ENCODE measurements at regions not wholly inside any gene's neighbourhood (a gene's known extent, or its start where the extent isn't known, plus 50 kb on each side); places are given as distances from the start of the nearest gene placed in this dataset.

DNA sequence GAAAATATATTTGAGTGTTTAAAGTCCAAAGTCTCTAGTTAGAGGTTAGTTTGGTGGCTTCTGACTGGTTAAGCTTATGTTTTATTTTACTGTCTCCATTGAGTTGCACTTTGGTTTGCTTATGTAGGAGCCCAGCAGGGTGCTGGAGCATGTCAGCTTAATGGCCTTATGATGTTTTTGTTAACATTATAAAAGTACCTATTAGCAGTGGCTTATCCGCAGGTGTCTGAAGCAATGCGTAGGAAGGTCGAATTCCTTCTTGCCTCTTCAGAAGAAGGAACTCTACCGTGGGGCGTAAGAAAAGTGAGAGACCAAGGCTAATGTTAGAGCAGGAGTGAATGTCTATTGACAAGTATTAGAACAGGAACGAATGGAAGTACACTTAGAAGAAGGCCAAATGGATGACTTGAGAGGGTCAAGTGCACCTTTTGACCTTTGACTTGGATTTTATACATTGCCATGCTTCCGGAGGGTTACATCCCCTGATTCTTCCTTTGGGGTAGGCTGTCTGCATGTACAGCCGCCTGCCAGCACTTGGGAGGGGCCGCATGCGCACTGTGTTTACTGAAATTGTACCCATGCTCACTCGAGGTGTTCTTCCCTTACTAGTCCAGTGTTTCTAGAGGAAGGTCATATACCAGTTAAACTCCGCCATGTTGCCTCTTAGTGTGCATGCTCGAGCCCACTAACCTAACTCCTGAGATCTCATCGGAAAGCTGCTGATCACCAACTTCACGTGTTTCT lies 793.9 kb upstream of the PCDH9 start:
- Mint-ChIP-seq H3K4me3 (no peak overlapping the region), H3K36me3 (no peaks in the 10 kb centered on the region)

GRCh38 chr13:68019901-68020300 lies 789.8 kb upstream of the PCDH9 start:
- Mint-ChIP-seq H3K4me1 (no peaks in the 10 kb centered on the region), H3K36me3 (no peaks in the 10 kb centered on the region)
- DNase-seq (ENCODE audit: low spot score in 2 of 2), result no peak

More for the DNA sequence above, 793.9 kb upstream of the PCDH9 start:
- ATAC-seq (no peak), DNase-seq (ENCODE audit: low spot score in 2 of 2) (no peak)
- Mint-ChIP-seq H3K9me3 (peaks cover 19% of the 10 kb centered on the region), H3K27ac (no peak overlapping the region), H3K4me1 (no peaks in the 10 kb centered on the region)

GRCh38 chr13:68009546-68009945 lies 779.4 kb upstream of the PCDH9 start:
- peaks cover 13% of the 10 kb centered on the region for H3K9me3 Mint-ChIP-seq
- no peak for ATAC-seq
- H3K36me3 Mint-ChIP-seq, result no peaks in the 10 kb centered on the region
- no peak for DNase-seq (ENCODE audit: low spot score in 2 of 2)
- no peak overlapping the region for H3K4me3 Mint-ChIP-seq
- H3K27ac Mint-ChIP-seq, result no peak overlapping the region
- H3K4me1 Mint-ChIP-seq, result no peaks in the 10 kb centered on the region

More at GRCh38 chr13:68019901-68020300, 789.8 kb upstream of the PCDH9 start:
- H3K9me3 Mint-ChIP-seq, result peaks cover 20% of the 10 kb centered on the region
- H3K27ac Mint-ChIP-seq, result no peak overlapping the region
- no peak overlapping the region for H3K4me3 Mint-ChIP-seq
- no peak for ATAC-seq

DNA sequence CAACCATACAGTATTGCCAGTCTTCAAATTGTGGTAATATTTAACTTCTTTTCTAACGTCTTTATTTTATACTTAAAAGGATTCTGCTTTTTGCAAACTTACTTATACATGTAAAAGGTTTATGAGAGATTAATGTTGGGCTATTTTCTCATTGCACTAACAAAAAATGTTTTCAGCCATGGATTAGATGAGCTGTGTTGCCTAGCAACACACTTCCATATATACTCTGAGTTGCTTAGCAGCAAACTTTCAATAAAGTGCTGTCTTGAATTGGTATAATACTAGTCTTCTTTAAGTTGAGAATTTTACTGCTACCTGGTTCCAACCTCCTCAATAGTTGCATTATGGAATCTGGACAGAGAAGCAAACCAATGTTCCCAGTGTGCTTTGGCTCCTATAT lies 777.4 kb upstream of the PCDH9 start:
- Mint-ChIP-seq H3K4me3 (no peak overlapping the region), H3K27ac (no peak overlapping the region), H3K36me3 (no peaks in the 10 kb centered on the region), H3K9me3 (peaks cover 22% of the 10 kb centered on the region), H3K4me1 (no peaks in the 10 kb centered on the region)
- DNase-seq (ENCODE audit: low spot score in 2 of 2) (no peak), ATAC-seq (no peak)

- no peak overlapping the region for H3K4me3 Mint-ChIP-seq
- no peaks in the 10 kb centered on the region for H3K4me1 Mint-ChIP-seq
- DNase-seq (ENCODE audit: low spot score in 2 of 2) (no peak), ATAC-seq (no peak)
- no peak overlapping the region for H3K27ac Mint-ChIP-seq
- peaks cover 16% of the 10 kb centered on the region for H3K9me3 Mint-ChIP-seq
- no peaks in the 10 kb centered on the region for H3K36me3 Mint-ChIP-seq
Observed at GRCh38 chr13:67996101-67996500, 766.0 kb upstream of the PCDH9 start.

DNA sequence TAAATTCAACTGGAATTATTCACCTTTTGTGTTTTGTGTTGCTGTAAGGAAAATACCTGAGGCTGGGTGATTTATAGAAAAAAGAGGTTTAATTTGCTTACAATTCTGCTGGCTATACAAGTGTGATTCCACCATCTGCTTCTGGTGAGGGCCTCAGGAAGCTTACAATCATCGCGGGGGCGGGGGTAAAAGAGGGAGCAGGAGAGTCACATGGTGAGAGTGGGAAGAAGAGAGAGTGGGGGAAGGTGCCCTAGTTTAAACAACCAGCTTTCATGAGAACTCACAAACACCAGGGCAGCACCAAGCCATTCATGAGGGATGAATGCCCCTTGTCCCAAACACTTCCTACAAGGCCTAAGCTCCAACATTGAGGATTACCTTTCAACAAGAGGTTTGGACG lies 760.7 kb upstream of the PCDH9 start:
- Mint-ChIP-seq H3K27ac (no peak overlapping the region), H3K4me1 (no peaks in the 10 kb centered on the region), H3K36me3 (no peaks in the 10 kb centered on the region), H3K4me3 (no peak overlapping the region), H3K9me3 (peaks cover 16% of the 10 kb centered on the region)
- DNase-seq (ENCODE audit: low spot score in 2 of 2), result no peak
- ATAC-seq, result no peak

- no peak for DNase-seq (ENCODE audit: low spot score in 2 of 2)
- no peak for ATAC-seq
- no peaks in the 10 kb centered on the region for H3K36me3 Mint-ChIP-seq
- no peaks in the 10 kb centered on the region for H3K4me1 Mint-ChIP-seq
- no peak overlapping the region for H3K4me3 Mint-ChIP-seq
- peaks cover 19% of the 10 kb centered on the region for H3K9me3 Mint-ChIP-seq
- H3K27ac Mint-ChIP-seq, result no peak overlapping the region
Observed at GRCh38 chr13:67986234-67986633, 756.1 kb upstream of the PCDH9 start.

- H3K4me1 Mint-ChIP-seq, result no peaks in the 10 kb centered on the region
- DNase-seq (ENCODE audit: low spot score in 2 of 2) (no peak), ATAC-seq (no peak)
- peaks cover 15% of the 10 kb centered on the region for H3K9me3 Mint-ChIP-seq
- no peaks in the 10 kb centered on the region for H3K36me3 Mint-ChIP-seq
- H3K27ac Mint-ChIP-seq, result no peak overlapping the region
- no peak overlapping the region for H3K4me3 Mint-ChIP-seq
Observed at GRCh38 chr13:67977066-67977465, 746.9 kb upstream of the PCDH9 start.

DNA sequence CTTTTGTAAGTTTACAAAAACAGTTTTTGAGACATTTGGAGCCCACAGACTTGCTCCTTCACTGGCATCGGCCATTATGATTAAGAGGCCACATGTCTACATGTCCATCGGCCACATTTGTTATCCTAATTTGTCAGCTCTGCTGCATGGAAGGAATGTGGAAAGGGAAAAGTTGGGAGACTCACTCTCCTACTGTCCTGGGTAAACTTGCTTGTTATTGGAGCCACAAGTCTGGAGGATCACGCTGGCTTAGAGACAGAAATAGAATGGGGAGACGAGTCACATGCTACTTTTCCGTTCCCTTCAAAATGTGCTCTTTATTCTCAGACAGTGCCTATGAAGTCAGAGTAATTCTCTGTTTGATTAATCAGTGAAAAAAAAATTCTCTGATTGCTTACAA lies 741.2 kb upstream of the PCDH9 start:
- H3K9me3 Mint-ChIP-seq, result peaks cover 9% of the 10 kb centered on the region
- H3K4me1 Mint-ChIP-seq, result no peaks in the 10 kb centered on the region
- DNase-seq (ENCODE audit: low spot score in 2 of 2), result no peak
- no peak overlapping the region for H3K27ac Mint-ChIP-seq
- ATAC-seq, result no peak
- H3K4me3 Mint-ChIP-seq, result no peak overlapping the region
- no peaks in the 10 kb centered on the region for H3K36me3 Mint-ChIP-seq

DNA sequence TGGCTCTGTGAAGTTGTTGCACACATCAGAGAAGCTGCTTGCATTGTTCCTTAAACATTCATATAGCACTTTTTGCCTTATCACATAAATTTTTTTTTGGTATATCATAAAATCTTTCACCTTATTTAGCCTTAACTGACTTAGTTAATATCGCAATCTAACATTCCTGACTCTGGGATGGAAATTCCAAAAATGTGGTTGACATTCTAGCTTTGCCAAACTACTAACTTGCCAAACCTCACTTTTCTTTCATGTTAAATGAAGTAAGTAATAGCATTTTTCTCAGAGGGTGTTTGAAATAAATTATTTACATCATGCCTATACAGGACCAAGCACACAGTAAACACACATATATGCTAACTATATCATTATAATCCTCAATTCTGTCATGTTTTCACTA lies 736.9 kb upstream of the PCDH9 start:
- no peaks in the 10 kb centered on the region for H3K4me1 Mint-ChIP-seq
- ATAC-seq (no peak), DNase-seq (ENCODE audit: low spot score in 2 of 2) (no peak)
- no peak overlapping the region for H3K27ac Mint-ChIP-seq
- H3K36me3 Mint-ChIP-seq, result no peaks in the 10 kb centered on the region
- H3K4me3 Mint-ChIP-seq, result no peak overlapping the region
- peaks cover 7% of the 10 kb centered on the region for H3K9me3 Mint-ChIP-seq

DNA sequence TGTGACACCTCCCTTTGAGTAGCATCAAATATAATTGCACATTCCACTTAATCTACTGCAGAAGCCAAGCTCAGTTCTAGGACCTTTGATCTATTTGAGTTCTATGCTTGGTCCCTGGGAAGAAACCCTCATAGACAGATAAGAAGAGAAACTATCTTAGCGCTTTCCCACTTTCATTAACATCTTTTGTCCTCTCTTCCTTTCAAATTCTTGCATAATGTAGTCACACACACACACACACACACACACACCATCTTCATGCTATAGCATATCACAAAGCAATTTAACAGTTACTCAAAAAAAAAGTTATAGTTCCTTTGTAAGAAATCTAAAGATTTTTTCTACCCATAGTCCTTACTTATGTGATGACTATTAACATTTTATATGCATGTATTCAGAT lies 735.9 kb upstream of the PCDH9 start:
- DNase-seq (ENCODE audit: low spot score in 2 of 2) (no peak), ATAC-seq (no peak)
- H3K4me3 Mint-ChIP-seq, result no peak overlapping the region
- no peak overlapping the region for H3K27ac Mint-ChIP-seq
- H3K36me3 Mint-ChIP-seq, result no peaks in the 10 kb centered on the region
- no peaks in the 10 kb centered on the region for H3K4me1 Mint-ChIP-seq
- H3K9me3 Mint-ChIP-seq, result peaks cover 8% of the 10 kb centered on the region

GRCh38 chr13:67964986-67965385 lies 734.9 kb upstream of the PCDH9 start:
- H3K4me3 Mint-ChIP-seq, result no peak overlapping the region
- ATAC-seq (no peak), DNase-seq (ENCODE audit: low spot score in 2 of 2) (no peak)
- H3K9me3 Mint-ChIP-seq, result peaks cover 8% of the 10 kb centered on the region
- H3K27ac Mint-ChIP-seq, result no peak overlapping the region
- no peaks in the 10 kb centered on the region for H3K36me3 Mint-ChIP-seq
- no peaks in the 10 kb centered on the region for H3K4me1 Mint-ChIP-seq

- peaks cover 12% of the 10 kb centered on the region for H3K9me3 Mint-ChIP-seq
- no peak overlapping the region for H3K27ac Mint-ChIP-seq
- H3K36me3 Mint-ChIP-seq, result no peaks in the 10 kb centered on the region
Observed at GRCh38 chr13:67964091-67964490, 734.0 kb upstream of the PCDH9 start.

GRCh38 chr13:67961331-67961730 lies 731.2 kb upstream of the PCDH9 start:
- Mint-ChIP-seq H3K4me3 (no peak overlapping the region), H3K4me1 (no peaks in the 10 kb centered on the region), H3K27ac (no peak overlapping the region), H3K36me3 (no peaks in the 10 kb centered on the region), H3K9me3 (peaks cover 21% of the 10 kb centered on the region)
- ATAC-seq (no peak), DNase-seq (ENCODE audit: low spot score in 2 of 2) (no peak)

More at GRCh38 chr13:67964091-67964490, 734.0 kb upstream of the PCDH9 start:
- no peak overlapping the region for H3K4me3 Mint-ChIP-seq
- ATAC-seq (no peak), DNase-seq (ENCODE audit: low spot score in 2 of 2) (no peak)
- no peaks in the 10 kb centered on the region for H3K4me1 Mint-ChIP-seq

- no peak overlapping the region for H3K4me3 Mint-ChIP-seq
- no peak overlapping the region for H3K27ac Mint-ChIP-seq
- DNase-seq (ENCODE audit: low spot score in 2 of 2), result no peak
- peaks cover 8% of the 10 kb centered on the region for H3K9me3 Mint-ChIP-seq
- H3K4me1 Mint-ChIP-seq, result no peaks in the 10 kb centered on the region
- ATAC-seq, result no peak
- no peaks in the 10 kb centered on the region for H3K36me3 Mint-ChIP-seq
Observed at GRCh38 chr13:67951431-67951830, 721.3 kb upstream of the PCDH9 start.

GRCh38 chr13:67950603-67951002 lies 720.5 kb upstream of the PCDH9 start:
- Mint-ChIP-seq H3K4me1 (no peaks in the 10 kb centered on the region), H3K36me3 (no peaks in the 10 kb centered on the region), H3K9me3 (peaks cover 6% of the 10 kb centered on the region), H3K4me3 (no peak overlapping the region), H3K27ac (no peak overlapping the region)
- no peak for DNase-seq (ENCODE audit: low spot score in 2 of 2)
- no peak for ATAC-seq

DNA sequence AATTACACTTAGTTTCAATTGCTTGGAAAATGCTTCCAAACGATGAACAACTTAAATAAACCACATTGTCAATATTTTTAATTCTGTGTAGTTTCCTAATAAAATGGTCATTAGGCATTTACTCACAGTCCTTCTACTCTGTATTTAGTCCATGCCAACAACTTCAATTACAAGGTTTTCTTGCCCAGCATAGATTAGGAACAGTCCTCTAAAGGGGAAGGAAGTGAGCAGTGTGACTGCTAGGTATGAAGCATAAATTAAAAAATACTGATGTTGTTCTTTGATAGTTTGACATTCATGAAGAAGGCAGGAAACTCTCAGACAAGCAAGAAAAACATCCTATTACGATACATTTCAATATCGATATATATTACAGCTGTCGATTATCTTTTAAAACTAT lies 716.0 kb upstream of the PCDH9 start:
- H3K4me3 Mint-ChIP-seq, result no peak overlapping the region
- DNase-seq (ENCODE audit: low spot score in 2 of 2) (no peak), ATAC-seq (no peak)
- no peaks in the 10 kb centered on the region for H3K36me3 Mint-ChIP-seq
- no peaks in the 10 kb centered on the region for H3K4me1 Mint-ChIP-seq
- peaks cover 6% of the 10 kb centered on the region for H3K9me3 Mint-ChIP-seq
- H3K27ac Mint-ChIP-seq, result no peak overlapping the region
